Gastrocnemius medialis (tissue), 4 donors: ENCODE measurements at regions not wholly inside any gene's neighbourhood (a gene's known extent, or its start where the extent isn't known, plus 50 kb on each side); places are given as distances from the start of the nearest gene placed in this dataset.
"Not testable (repeated sequence)": the region's sequence is repeated elsewhere in the genome, so short reads cannot be mapped to it uniquely, and the experiment has no call there.

Source experiments
- ATAC-seq, 2 donors: fragments of 150-250 bp; one replicate each; pipeline ENCODE4 v1.9.1; 2016
- DNase-seq, 2 donors: peaks; one replicate each; pipeline ENCODE4 v3.0.0-alpha.2; 2019
- H3K27ac ChIP-seq, 4 donors: fragments of 200-600 bp; sonication (generic); 1 replicate in 1 of 4; 2 replicates in 3 of 4; pipeline ENCODE4 v1.5.1; 2016 to 2018; ENCODE audit warnings: mild to moderate bottlenecking in 2 of 4, moderate library complexity in 1 of 4
- H3K27me3 ChIP-seq, 3 donors: fragments of 200-600 bp; sonication (generic) in 2 of 3; 1 replicate in 1 of 3; 2 replicates in 2 of 3; pipeline versions ENCODE4 v1.5.1 to v1.6.0; 2016 to 2019; ENCODE audit warnings: mild to moderate bottlenecking in 1 of 3, moderate library complexity in 1 of 3
- H3K36me3 ChIP-seq, 2 donors: fragments of 200-600 bp; sonication (generic) in 1 of 2; one replicate each; pipeline ENCODE4 v1.5.1; 2017 to 2018
- H3K4me1 ChIP-seq, 2 donors: fragments of 200-600 bp; sonication (generic) in 1 of 2; one replicate each; pipeline ENCODE4 v1.5.1; 2016 to 2017; ENCODE audit warnings: mild to moderate bottlenecking in 2 of 2
- H3K4me3 ChIP-seq, 4 donors: fragments of 200-600 bp; sonication (generic) in 3 of 4; 1 replicate in 1 of 4; 2 replicates in 3 of 4; pipeline ENCODE4 v1.5.1; 2016 to 2019; ENCODE audit warnings: mild to moderate bottlenecking in 2 of 4
- H3K9me3 ChIP-seq, 3 donors: fragments of 200-600 bp; sonication (generic) in 2 of 3; 1 replicate in 1 of 3; 2 replicates in 2 of 3; pipeline ENCODE4 v1.5.1; 2016 to 2019
- POLR2A ChIP-seq, 2 donors: fragments of 450-650 bp; IDR thresholded peaks; one replicate each; pipeline ENCODE4 v1.6.1; 2017; ENCODE audit warnings: antibody characterized with exemption in 2 of 2, mild to moderate bottlenecking in 2 of 2, moderate library complexity in 2 of 2
- in situ Hi-C, 4 donors: fragments of 200-750 bp; cut with MboI; loops; one replicate each; pipeline versions ENCODE4 v1.15.0 to v1.8.0; 2017; ENCODE audit warnings: low sequenced_read_pairs in 4 of 4
- intact Hi-C: fragments of 100-400 bp; cut with DNase I; formaldehyde crosslinking; loops from one replicate; pipeline ENCODE4 v1.15.1; 2023; ENCODE audit warnings: low total_unique reads
- TF ChIP-seq, protein P1 (sequence below), 5 experiments: fragments of 450-650 bp in 3 of 5; fragments of 200-600 bp in 2 of 5; sonication (generic) in 2 of 5; IDR thresholded peaks in 4 of 5; conservative IDR thresholded peaks in 1 of 5; 1 replicate in 4 of 5; 2 replicates in 1 of 5; pipeline ENCODE4 v1.5.1; 2016 to 2019; ENCODE audit warnings: antibody characterized with exemption in 5 of 5, mild to moderate bottlenecking in 3 of 5, moderate library complexity in 3 of 5

DNA sequence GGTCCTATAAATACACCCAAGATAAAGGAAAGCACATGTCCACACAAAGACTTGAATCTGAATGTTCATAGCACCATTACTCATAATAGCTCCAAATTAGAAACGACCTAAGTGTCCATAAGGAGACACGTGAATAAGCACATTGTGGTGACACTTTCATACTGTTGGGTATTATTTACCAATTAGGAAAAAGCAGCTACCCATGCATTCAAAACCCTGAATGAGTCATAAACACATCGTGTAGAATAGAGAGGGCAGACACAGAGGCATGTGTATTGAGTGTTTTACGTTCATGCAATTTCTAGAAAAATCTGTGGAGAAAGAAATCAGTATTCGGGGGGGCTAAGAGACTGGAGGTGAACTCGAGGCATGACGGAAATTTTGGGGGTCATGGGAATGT is 396.7 kb downstream of the THBS2 start:
- Histone ChIP-seq H3K4me1 (peaks cover 0 to 5% of the 10 kb centered on the region in 2 donors), H3K36me3 (no peaks in the 10 kb centered on the region), H3K27me3 (no peaks in the 10 kb centered on the region), H3K27ac (no peak overlapping the region), H3K4me3 (no peak overlapping the region), H3K9me3 (no peaks in the 10 kb centered on the region)
- DNase-seq (no peak), ATAC-seq (no peak)
- in situ Hi-C loops (no loop called here), intact Hi-C loops (no loop called here)
- no peak for TF ChIP-seq POLR2A (IDR thresholded peaks at IDR 0.05)
- TF ChIP-seq, protein P1, sequence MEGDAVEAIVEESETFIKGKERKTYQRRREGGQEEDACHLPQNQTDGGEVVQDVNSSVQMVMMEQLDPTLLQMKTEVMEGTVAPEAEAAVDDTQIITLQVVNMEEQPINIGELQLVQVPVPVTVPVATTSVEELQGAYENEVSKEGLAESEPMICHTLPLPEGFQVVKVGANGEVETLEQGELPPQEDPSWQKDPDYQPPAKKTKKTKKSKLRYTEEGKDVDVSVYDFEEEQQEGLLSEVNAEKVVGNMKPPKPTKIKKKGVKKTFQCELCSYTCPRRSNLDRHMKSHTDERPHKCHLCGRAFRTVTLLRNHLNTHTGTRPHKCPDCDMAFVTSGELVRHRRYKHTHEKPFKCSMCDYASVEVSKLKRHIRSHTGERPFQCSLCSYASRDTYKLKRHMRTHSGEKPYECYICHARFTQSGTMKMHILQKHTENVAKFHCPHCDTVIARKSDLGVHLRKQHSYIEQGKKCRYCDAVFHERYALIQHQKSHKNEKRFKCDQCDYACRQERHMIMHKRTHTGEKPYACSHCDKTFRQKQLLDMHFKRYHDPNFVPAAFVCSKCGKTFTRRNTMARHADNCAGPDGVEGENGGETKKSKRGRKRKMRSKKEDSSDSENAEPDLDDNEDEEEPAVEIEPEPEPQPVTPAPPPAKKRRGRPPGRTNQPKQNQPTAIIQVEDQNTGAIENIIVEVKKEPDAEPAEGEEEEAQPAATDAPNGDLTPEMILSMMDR (IDR thresholded peaks at IDR 0.05 in 4 of 5, conservative IDR thresholded peaks at IDR 0.05 in 1 of 5) = no peak

DNA sequence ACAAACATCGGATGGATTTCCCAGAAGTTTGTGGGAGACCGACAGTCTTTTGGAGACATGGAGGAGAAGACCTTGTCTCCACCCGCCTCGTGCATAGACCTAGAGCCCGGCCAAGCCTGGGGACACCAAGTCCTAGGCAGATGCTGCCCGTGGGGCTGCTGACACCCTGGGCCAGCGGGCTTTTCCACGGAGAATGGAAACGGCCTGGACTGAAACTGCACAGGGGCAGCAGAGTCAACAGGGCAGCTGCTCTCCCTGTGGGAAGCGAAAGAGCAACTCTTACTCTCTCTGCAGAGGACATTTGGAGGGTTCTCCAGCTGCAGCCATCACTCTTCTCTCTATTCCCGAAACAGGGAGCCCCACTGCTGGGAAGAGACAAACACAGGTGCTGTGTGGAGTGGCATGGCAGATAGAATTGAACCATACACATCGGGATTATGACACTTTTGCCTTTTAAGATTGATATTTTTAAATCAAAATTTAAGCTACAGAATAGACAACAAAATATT is 401.2 kb downstream of the THBS2 start:
- TF ChIP-seq, protein P1 (IDR thresholded peaks at IDR 0.05 in 4 of 5, conservative IDR thresholded peaks at IDR 0.05 in 1 of 5) = no peak
- no peak for TF ChIP-seq POLR2A (IDR thresholded peaks at IDR 0.05)
- Histone ChIP-seq H3K4me3 (peak overlapping the region; percentile 40 to 49 (median 42)), H3K9me3 (no peaks in the 10 kb centered on the region), H3K4me1 (peaks cover 0 to 8% of the 10 kb centered on the region in 2 donors), H3K36me3 (no peaks in the 10 kb centered on the region), H3K27ac (no peak overlapping the region), H3K27me3 (no peaks in the 10 kb centered on the region)
- in situ Hi-C loops (no loop called here), intact Hi-C loops (no loop called here)
- no peak for DNase-seq
- ATAC-seq = peak in 1 of 2 donors; percentile 24

DNA sequence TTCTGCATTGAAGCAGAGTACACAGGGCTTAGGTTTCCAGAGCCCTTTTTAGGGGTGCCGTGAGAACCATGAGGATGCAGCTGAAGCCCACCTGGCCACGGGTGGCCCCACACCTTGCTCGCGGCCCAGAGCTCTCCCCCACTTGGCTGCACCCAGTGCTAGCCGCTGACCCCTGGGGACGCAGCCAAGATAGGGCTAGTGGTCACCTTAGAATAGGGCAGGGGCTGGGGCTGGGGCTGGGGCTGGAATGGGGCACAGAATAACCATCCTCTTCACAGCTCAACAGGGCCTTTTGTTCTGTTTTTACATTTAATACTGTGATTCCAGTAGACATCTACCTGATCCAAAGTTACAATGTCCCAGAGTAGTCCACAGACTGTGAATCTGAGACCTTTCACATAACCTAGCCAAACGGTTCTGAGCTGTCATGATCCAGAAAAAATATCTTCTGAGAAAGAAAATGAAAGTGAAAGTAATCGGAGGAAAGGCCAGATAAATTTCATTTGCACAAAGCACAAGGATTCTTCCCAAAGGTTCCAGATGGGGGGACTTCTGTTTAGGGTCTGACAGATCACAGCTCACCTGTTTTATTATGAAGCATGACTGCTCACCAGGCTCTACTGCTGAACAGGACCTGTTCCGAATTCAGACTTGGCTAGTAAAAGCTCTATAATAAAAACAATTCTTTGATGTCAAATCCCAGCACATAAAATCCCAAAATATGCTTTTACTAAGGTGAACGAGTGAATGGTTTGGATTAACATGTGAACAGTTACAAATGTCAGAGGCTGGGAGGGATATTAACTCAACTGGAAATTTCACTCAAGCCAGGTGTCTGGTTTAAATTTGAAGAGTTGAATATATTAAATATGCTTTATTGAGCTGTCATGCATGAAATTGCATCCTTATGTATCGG is 401.9 kb downstream of the THBS2 start:
- Histone ChIP-seq H3K27ac (no peak overlapping the region), H3K27me3 (no peaks in the 10 kb centered on the region), H3K9me3 (no peaks in the 10 kb centered on the region), H3K36me3 (no peaks in the 10 kb centered on the region), H3K4me1 (peaks cover 0 to 8% of the 10 kb centered on the region in 2 donors), H3K4me3 (peak overlapping the region; percentile 40 to 49 (median 42))
- in situ Hi-C loops (no loop called here), intact Hi-C loops (no loop called here)
- DNase-seq (no peak), ATAC-seq (no peak)
- no peak for TF ChIP-seq POLR2A (IDR thresholded peaks at IDR 0.05)
- TF ChIP-seq, protein P1 (IDR thresholded peaks at IDR 0.05 in 4 of 5, conservative IDR thresholded peaks at IDR 0.05 in 1 of 5) = no peak

DNA sequence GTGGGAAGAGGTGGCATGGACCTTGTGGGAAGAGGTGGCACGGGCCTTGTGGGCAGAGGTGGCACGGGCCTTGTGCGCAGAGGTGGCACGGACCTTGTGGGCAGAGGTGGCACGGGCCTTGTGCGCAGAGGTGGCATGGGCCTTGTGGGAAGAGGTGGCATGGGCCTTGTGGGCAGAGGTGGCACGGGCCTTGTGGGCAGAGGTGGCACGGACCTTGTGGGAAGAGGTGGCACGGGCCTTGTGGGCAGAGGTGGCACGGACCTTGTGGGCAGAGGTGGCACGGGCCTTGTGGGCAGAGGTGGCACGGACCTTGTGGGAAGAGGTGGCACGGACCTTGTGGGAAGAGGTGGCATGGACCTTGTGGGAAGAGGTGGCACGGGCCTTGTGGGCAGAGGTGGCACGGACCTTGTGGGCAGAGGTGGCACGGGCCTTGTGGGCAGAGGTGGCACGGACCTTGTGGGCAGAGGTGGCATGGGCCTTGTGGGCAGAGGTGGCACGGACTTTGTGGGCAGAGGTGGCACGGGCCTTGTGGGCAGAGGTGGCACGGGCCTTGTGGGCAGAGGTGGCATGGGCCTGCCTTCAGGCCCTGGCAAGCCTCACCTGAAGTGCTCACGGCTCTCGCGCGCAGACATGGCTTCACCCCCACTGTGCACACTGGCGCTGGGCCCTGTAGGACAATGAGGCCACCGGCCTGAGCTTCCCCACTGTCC is 403.5 kb downstream of the THBS2 start:
- H3K27me3 ChIP-seq, in situ Hi-C loops, ATAC-seq, H3K9me3 ChIP-seq, H3K4me3 ChIP-seq, DNase-seq, H3K4me1 ChIP-seq, H3K36me3 ChIP-seq, intact Hi-C loops, H3K27ac ChIP-seq: not testable (repeated sequence)

DNA sequence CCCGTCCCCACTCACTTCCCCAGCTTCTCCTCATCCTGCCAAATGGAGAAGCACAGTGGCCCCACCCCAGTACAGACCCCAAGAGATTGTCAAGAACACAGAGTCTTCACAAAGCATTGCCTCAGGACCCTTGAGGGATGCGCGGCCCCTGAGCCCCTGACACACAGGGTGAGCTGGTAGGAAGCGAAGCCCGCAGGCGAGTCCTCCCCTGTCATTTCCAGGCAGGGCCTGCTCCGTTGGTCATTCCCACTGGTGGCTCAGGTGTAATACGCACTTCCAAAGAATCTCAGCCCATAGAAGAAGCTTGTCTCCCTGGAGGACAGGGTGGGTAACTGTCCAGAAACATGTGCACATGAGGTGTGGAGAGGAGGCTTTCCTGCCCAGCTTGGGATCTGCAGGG is 404.2 kb downstream of the THBS2 start:
- TF ChIP-seq, protein P1 (IDR thresholded peaks at IDR 0.05 in 4 of 5, conservative IDR thresholded peaks at IDR 0.05 in 1 of 5) = no peak
- TF ChIP-seq POLR2A (IDR thresholded peaks at IDR 0.05) = no peak
- intact Hi-C loops = no loop called here
- in situ Hi-C loops = no loop called here

More for the DNA sequence above, 404.2 kb downstream of the THBS2 start:
- no peaks in the 10 kb centered on the region for H3K9me3 ChIP-seq
- H3K4me1 ChIP-seq = peaks cover 0 to 8% of the 10 kb centered on the region in 2 donors
- no peaks in the 10 kb centered on the region for H3K36me3 ChIP-seq
- DNase-seq (no peak), ATAC-seq (no peak)
- no peaks in the 10 kb centered on the region for H3K27me3 ChIP-seq
- H3K4me3 ChIP-seq = no peak overlapping the region
- H3K27ac ChIP-seq = no peak overlapping the region
